A549 (cell line): ENCODE measurements at regions not wholly inside any gene's neighbourhood (a gene's known extent, or its start where the extent isn't known, plus 50 kb on each side); places are given as distances from the start of the nearest gene placed in this dataset.

Experiments
- BCL3 ChIP-seq: fragments of >200 bp; sonication (Bioruptor Twin); formaldehyde crosslinking; IDR thresholded peaks from 3 replicates; pipeline ENCODE4 v1.6.1; 2016
- CHD2 ChIP-seq: fragments of 150-350 bp; IDR thresholded peaks from 2 replicates; pipeline ENCODE4 v1.6.1; 2014; ENCODE audit warnings: low read length; ENCODE audit not compliant: partially characterized antibody
- CTCF ChIP-seq: fragments of >200 bp; sonication (Bioruptor Twin); formaldehyde crosslinking; IDR thresholded peaks from 3 replicates; pipeline ENCODE4 v1.5.1; 2016
- PBX3 ChIP-seq: IDR thresholded peaks from 2 replicates; pipeline ENCODE4 v1.6.1; 2012
- PHF8 ChIP-seq: fragments of 200-600 bp; sonication (generic); IDR thresholded peaks from 2 replicates; pipeline ENCODE4 v1.6.1; 2016; ENCODE audit warnings: low read depth, mild to moderate bottlenecking, antibody characterized with exemption, moderate library complexity, borderline replicate concordance
- POLR2A ChIP-seq: IDR thresholded peaks from 2 replicates; pipeline ENCODE4 v1.6.1; 2012; ENCODE audit warnings: mild to moderate bottlenecking, low read length
- POLR2AphosphoS2 ChIP-seq: conservative IDR thresholded peaks from 2 replicates; pipeline ENCODE4 v1.6.1; 2012; ENCODE audit warnings: low read length, improper control_type of control experiment, inconsistent platforms
- RAD21 ChIP-seq, 2 experiments: fragments of >200 bp in 1 of 2; sonication (Bioruptor Twin) in 1 of 2; formaldehyde crosslinking in 1 of 2; IDR thresholded peaks in 1 of 2; conservative IDR thresholded peaks in 1 of 2; 2 replicates in 1 of 2; 3 replicates in 1 of 2; pipeline ENCODE4 v1.6.1; 2012 to 2018; ENCODE audit warnings: inconsistent platforms in 1 of 2

GRCh38 chr1:95437011-95437410 lies 203.0 kb downstream of the RWDD3 start:
- TF ChIP-seq POLR2A, result no peak
- TF ChIP-seq RAD21 (conservative IDR thresholded peaks at IDR 0.05 in 1 of 2, IDR thresholded peaks at IDR 0.05 in 1 of 2), result no peak
- no peak for TF ChIP-seq PBX3
- no peak for TF ChIP-seq CHD2
- no peak for TF ChIP-seq CTCF
- TF ChIP-seq BCL3, result no peak
- no peak for TF ChIP-seq POLR2AphosphoS2
- TF ChIP-seq PHF8, result no peak
